B cell (primary cell): ENCODE measurements at regions not wholly inside any gene's neighbourhood (a gene's known extent, or its start where the extent isn't known, plus 50 kb on each side); places are given as distances from the start of the nearest gene placed in this dataset.

Experiments
- ATAC-seq: fragments of 200-7000 bp; cut with Tn5 transposase; one replicate; pipeline ENCODE4 v1.10.0; 2021; ENCODE audit warnings: low read depth, mild to moderate bottlenecking, moderate number of reproducible peaks, moderate library complexity
- CTCF ChIA-PET: fragments of 350-600 bp; sonication (Branson Sonifier 250); formaldehyde crosslinking; loops from one replicate; lab custom pipeline; 2021; ENCODE audit warnings: antibody characterized with exemption, inconsistent platforms; lab: Charles Lee
- POLR2A ChIA-PET: fragments of 350-600 bp; sonication (Branson Sonifier 250); formaldehyde crosslinking; loops from one replicate; lab custom pipeline; 2021; ENCODE audit warnings: antibody characterized with exemption; lab: Charles Lee
- DNase-seq: peaks from one replicate; pipeline ENCODE4 v3.0.0; 2013
- H2AFZ ChIP-seq: 2 replicates; pipeline ENCODE4 v1.6.1; 2012; ENCODE audit warnings: mild to moderate bottlenecking, low read depth, low read length; ENCODE audit not compliant: insufficient read depth, poor library complexity, severe bottlenecking
- H3K27ac ChIP-seq, 2 donors: 1 replicate in 1 of 2; 2 replicates in 1 of 2; pipeline ENCODE4 v1.5.1; 2012 to 2013; ENCODE audit warnings: low read length in 2 of 2, mild to moderate bottlenecking in 2 of 2, moderate library complexity in 1 of 2
- H3K27me3 ChIP-seq, 4 experiments: fragments of 200-600 bp in 1 of 4; sonication (generic) in 1 of 4; replicated peaks in 1 of 4; 1 replicate in 2 of 4; 2 replicates in 2 of 4; pipeline versions ENCODE4 v1.6.1 to v1.7.0; 2013 to 2016; ENCODE audit warnings: low read length in 3 of 4, mild to moderate bottlenecking in 2 of 4, mixed read lengths in 1 of 4, moderate library complexity in 1 of 4; ENCODE audit not compliant: insufficient read depth in 4 of 4, control insufficient read depth in 3 of 4; ENCODE audit errors: control extremely low read depth in 1 of 4
- H3K36me3 ChIP-seq, 2 experiments: replicated peaks in 1 of 2; 1 replicate in 1 of 2; 2 replicates in 1 of 2; pipeline versions ENCODE4 v1.6.1 to v1.7.1; 2013; ENCODE audit warnings: low read length in 1 of 2; ENCODE audit not compliant: insufficient read depth in 2 of 2, control insufficient read depth in 1 of 2; ENCODE audit errors: control extremely low read depth in 1 of 2, extremely low read depth in 1 of 2
- H3K4me1 ChIP-seq, 2 donors: fragments of 200-600 bp in 1 of 2; sonication (generic) in 1 of 2; 1 replicate in 1 of 2; 2 replicates in 1 of 2; pipeline versions ENCODE4 v1.5.1 to v1.6.1; 2013 to 2017; ENCODE audit warnings: low read length in 2 of 2; ENCODE audit not compliant: control insufficient read depth in 2 of 2, insufficient read depth in 2 of 2
- H3K4me2 ChIP-seq: replicated peaks from 2 replicates; pipeline ENCODE3; 2012; ENCODE audit warnings: mild to moderate bottlenecking, low read depth, low read length; ENCODE audit not compliant: poor library complexity, severe bottlenecking
- H3K4me3 ChIP-seq, 5 experiments: fragments of 200-600 bp in 1 of 5; sonication (generic) in 1 of 5; 1 replicate in 3 of 5; 2 replicates in 2 of 5; pipeline versions ENCODE4 v1.5.1 to v1.7.0; 2011 to 2016; ENCODE audit warnings: low read length in 4 of 5, mild to moderate bottlenecking in 4 of 5, low read depth in 2 of 5, control low read depth in 1 of 5, moderate library complexity in 1 of 5; ENCODE audit not compliant: insufficient read depth in 1 of 5; ENCODE audit errors: control extremely low read depth in 1 of 5, extremely low read depth in 1 of 5
- H3K79me2 ChIP-seq: fragments of 200-600 bp; sonication (generic); one replicate; pipeline ENCODE4 v1.6.0; 2016; ENCODE audit warnings: low read length; ENCODE audit not compliant: control insufficient read depth, insufficient read depth
- H3K9ac ChIP-seq: fragments of 200-600 bp; sonication (generic); 2 replicates; pipeline ENCODE4 v1.6.1; 2017; ENCODE audit warnings: mild to moderate bottlenecking, low read length, moderate library complexity
- H3K9me3 ChIP-seq, 3 donors: one replicate each; pipeline versions ENCODE4 v1.6.1 to v1.7.1; 2013; ENCODE audit warnings: low read length in 2 of 3; ENCODE audit not compliant: control insufficient read depth in 2 of 3, insufficient read depth in 1 of 3; ENCODE audit errors: control extremely low read depth in 1 of 3
- H4K20me1 ChIP-seq: 2 replicates; pipeline ENCODE4 v1.6.0; 2012; ENCODE audit warnings: mild to moderate bottlenecking, low read length; ENCODE audit not compliant: insufficient read depth, control insufficient read depth, poor library complexity, severe bottlenecking
- H3K27ac Mint-ChIP-seq: one replicate; pipeline ENCODE4 v1.8.0; 2021; ENCODE audit warnings: mixed read lengths
- H3K27me3 Mint-ChIP-seq: one replicate; pipeline ENCODE4 v1.8.0; 2021; ENCODE audit warnings: mixed read lengths
- H3K4me1 Mint-ChIP-seq: one replicate; pipeline ENCODE4 v1.8.0; 2021; ENCODE audit warnings: mixed read lengths
- H3K4me3 Mint-ChIP-seq: one replicate; pipeline ENCODE4 v1.8.0; 2021; ENCODE audit warnings: mixed read lengths
- H3K9me3 Mint-ChIP-seq: one replicate; pipeline ENCODE4 v1.8.0; 2022; ENCODE audit warnings: mixed read lengths; ENCODE audit not compliant: insufficient read depth
- CTCF ChIP-seq: fragments of 200-600 bp; IDR thresholded peaks from one replicate; pipeline ENCODE4 v1.8.0; 2022; ENCODE audit warnings: antibody characterized with exemption, mild to moderate bottlenecking
- EZH2 ChIP-seq: IDR thresholded peaks from 2 replicates; pipeline ENCODE4 v1.6.1; 2012; ENCODE audit warnings: borderline replicate concordance, low read depth, mild to moderate bottlenecking, moderate library complexity, low read length; ENCODE audit not compliant: insufficient read depth, poor library complexity, severe bottlenecking
- WGBS: methylation state at CpG from one replicate; pipeline ENCODE4 v1.1.5; 2013; ENCODE audit warnings: missing lambda C conversion rate; ENCODE audit not compliant: insufficient coverage; 5-methylcytosine and 5-hydroxymethylcytosine counted together
- intact Hi-C: fragments of 100-400 bp; cut with micrococcal nuclease; formaldehyde crosslinking; loops from one replicate; pipeline ENCODE4 v1.10.0; 2022

DNA sequence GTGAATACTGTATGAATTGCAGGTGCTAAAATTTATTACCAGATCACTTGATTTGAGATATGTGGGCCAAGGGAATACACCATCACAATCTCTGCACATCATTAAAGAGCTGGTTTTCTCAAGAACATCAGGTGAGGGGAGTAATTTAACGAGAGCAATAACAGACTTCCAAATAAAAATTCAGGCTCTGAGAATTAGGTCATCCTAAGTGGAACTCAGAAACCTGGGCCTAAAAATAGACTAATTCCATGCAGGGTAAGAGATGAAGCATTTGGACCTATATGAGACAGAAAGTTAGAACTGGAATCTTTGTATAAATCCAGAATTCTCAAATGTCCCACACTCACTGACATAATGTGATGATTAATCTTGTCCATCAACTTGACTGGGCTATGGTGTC, 331.1 kb downstream of the ZNF621 start:
- Mint-ChIP-seq H3K27me3 (peaks cover 4% of the 10 kb centered on the region), H3K27ac (no peak overlapping the region), H3K4me3 (no peak overlapping the region), H3K9me3 (no peaks in the 10 kb centered on the region), H3K4me1 (no peaks in the 10 kb centered on the region)
- Histone ChIP-seq H2AFZ (no peak overlapping the region), H3K79me2 (no peaks in the 10 kb centered on the region), H3K36me3 (no peaks in the 10 kb centered on the region), H3K4me3 (no peak overlapping the region), H3K4me1 (no peaks in the 10 kb centered on the region), H3K27ac (no peak overlapping the region), H3K9ac (no peak overlapping the region), H4K20me1 (no peaks in the 10 kb centered on the region), H3K9me3 (no peaks in the 10 kb centered on the region), H3K27me3 (no peaks in the 10 kb centered on the region), H3K4me2 (no peak overlapping the region)
- ChIA-PET POLR2A (no interaction called here), CTCF (no interaction called here)
- ATAC-seq (no peak), DNase-seq (no peak)
- no CpG with 5 or more reads among the region's 1 CpG for WGBS
- intact Hi-C loops = no loop called here
- TF ChIP-seq EZH2 (no peak), CTCF (no peak)

DNA sequence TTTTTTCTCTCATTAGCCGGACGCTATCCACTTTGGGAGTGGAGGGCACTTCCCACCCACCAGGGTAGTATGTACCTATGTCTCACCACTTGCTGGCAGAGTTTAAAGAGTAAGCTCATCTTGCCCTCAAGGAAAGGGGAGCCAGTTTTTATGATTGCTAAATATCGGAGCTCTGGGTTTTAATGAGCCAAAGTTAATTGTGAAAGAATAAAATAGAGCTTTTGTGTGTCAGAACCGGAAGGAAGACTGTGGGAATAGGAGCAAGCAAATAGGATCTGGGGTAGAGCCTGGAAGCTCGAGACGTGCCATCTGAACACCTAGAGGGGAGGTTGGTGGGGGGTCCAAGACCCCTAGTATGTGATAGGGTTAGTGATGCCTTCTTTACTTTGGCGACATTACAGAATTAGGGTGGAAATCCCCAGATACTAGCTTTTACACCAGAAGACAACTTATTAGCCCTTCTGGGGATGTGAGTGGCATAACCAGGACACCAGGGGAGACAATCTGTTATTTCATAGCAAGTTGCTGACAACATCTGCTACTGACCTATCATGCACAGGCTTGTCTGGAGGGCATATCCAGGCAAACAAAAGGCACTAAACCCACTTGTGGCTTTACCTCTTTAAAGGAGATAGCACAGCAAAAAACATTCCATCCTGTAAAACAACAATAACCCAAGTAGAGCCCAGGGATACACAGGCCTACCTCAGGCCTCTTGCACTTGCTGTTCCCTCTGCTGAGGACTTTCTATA, 333.8 kb downstream of the ZNF621 start:
- ATAC-seq (no peak), DNase-seq (no peak)
- Histone ChIP-seq H3K79me2 (no peaks in the 10 kb centered on the region), H4K20me1 (no peaks in the 10 kb centered on the region), H3K4me1 (no peaks in the 10 kb centered on the region), H3K4me2 (no peak overlapping the region), H2AFZ (no peak overlapping the region), H3K36me3 (no peaks in the 10 kb centered on the region), H3K9ac (no peak overlapping the region), H3K9me3 (no peaks in the 10 kb centered on the region), H3K27me3 (no peaks in the 10 kb centered on the region), H3K27ac (no peak overlapping the region), H3K4me3 (no peak overlapping the region)
- ChIA-PET POLR2A (no interaction called here), CTCF (interaction anchor here (0.7 kb wide), 1 partner anchor 74 kb away, joined by 3 read pairs; no protein-coding TSS in a partner anchor)
- intact Hi-C loops = no loop called here
- Mint-ChIP-seq H3K9me3 (no peaks in the 10 kb centered on the region), H3K27me3 (peaks cover 11% of the 10 kb centered on the region), H3K4me3 (no peak overlapping the region), H3K4me1 (no peaks in the 10 kb centered on the region), H3K27ac (no peak overlapping the region)
- 100% methylated on average over 2 of the region's 7 CpGs for WGBS
- TF ChIP-seq CTCF (no peak), EZH2 (no peak)
